OCI-LY1 (cell line): ENCODE measurements at regions not wholly inside any gene's neighbourhood (a gene's known extent, or its start where the extent isn't known, plus 50 kb on each side); places are given as distances from the start of the nearest gene placed in this dataset.

Experiments used
- EZH2 ChIP-seq: fragments of 200-600 bp; sonication (generic), shearing (Covaris generic); IDR thresholded peaks from 2 replicates; pipeline ENCODE4 v1.8.0; 2017; ENCODE audit warnings: borderline replicate concordance, mixed run types, mild to moderate bottlenecking, antibody characterized with exemption, low read length, moderate library complexity, mixed read lengths
- TF ChIP-seq, protein P1 (sequence below): fragments of 200-600 bp; sonication (generic), shearing (Covaris generic); IDR thresholded peaks from 2 replicates; pipeline ENCODE4 v1.5.1; 2017; ENCODE audit warnings: mild to moderate bottlenecking, antibody characterized with exemption, low read length, moderate library complexity, mixed read lengths

DNA sequence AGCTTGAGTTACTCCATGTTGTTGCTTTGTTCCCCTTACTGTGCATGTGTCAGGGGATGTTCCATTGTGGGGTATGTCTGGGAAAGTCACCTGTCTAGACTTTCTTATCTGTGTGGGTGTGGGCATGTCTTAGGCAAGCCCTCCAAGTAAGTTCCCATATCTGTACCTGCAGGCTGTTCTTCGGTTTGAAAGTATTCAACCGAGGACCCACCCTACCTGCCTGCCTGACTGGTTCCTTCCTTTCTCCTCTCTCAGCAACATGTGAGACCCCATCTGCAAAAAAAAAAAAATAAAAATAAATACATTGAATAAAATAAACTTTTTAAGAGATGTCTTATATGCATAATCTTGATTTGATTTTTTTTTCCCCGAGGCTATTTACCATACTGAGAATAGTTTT lies 622.7 kb downstream of the TDRD15 start:
- TF ChIP-seq, protein P1, sequence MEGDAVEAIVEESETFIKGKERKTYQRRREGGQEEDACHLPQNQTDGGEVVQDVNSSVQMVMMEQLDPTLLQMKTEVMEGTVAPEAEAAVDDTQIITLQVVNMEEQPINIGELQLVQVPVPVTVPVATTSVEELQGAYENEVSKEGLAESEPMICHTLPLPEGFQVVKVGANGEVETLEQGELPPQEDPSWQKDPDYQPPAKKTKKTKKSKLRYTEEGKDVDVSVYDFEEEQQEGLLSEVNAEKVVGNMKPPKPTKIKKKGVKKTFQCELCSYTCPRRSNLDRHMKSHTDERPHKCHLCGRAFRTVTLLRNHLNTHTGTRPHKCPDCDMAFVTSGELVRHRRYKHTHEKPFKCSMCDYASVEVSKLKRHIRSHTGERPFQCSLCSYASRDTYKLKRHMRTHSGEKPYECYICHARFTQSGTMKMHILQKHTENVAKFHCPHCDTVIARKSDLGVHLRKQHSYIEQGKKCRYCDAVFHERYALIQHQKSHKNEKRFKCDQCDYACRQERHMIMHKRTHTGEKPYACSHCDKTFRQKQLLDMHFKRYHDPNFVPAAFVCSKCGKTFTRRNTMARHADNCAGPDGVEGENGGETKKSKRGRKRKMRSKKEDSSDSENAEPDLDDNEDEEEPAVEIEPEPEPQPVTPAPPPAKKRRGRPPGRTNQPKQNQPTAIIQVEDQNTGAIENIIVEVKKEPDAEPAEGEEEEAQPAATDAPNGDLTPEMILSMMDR = no peak
- no peak for TF ChIP-seq EZH2
